ENCODE measurements at regions not wholly inside any gene's neighbourhood (a gene's known extent, or its start where the extent isn't known, plus 50 kb on each side); places are given as distances from the start of the nearest gene placed in this dataset.
"Not testable (repeated sequence)": the region's sequence is repeated elsewhere in the genome, so short reads cannot be mapped to it uniquely, and the experiment has no call there.

- TF ChIP-seq Cebpa-rat (IDR thresholded peaks at IDR 0.05) = no peak
- no peak overlapping the region for H3K4me3 ChIP-seq
- H3K4me2 ChIP-seq = no peak overlapping the region
- no peaks in the 10 kb centered on the region; the same call in 1 of the 2 replicates for H3K4me1 ChIP-seq
- H3K9me3 ChIP-seq = no peaks in the 10 kb centered on the region
- no peaks in the 10 kb centered on the region for H3K27me3 ChIP-seq
- no peak overlapping the region for H3K27ac ChIP-seq
- no peaks in the 10 kb centered on the region for H3K36me3 ChIP-seq
- no peak overlapping the region for H3K9ac ChIP-seq
- H4K20me1 ChIP-seq = no peaks in the 10 kb centered on the region
Measured at GRCh38 chr1:95620076-95620475, 386.1 kb downstream of the RWDD3 start.

DNA sequence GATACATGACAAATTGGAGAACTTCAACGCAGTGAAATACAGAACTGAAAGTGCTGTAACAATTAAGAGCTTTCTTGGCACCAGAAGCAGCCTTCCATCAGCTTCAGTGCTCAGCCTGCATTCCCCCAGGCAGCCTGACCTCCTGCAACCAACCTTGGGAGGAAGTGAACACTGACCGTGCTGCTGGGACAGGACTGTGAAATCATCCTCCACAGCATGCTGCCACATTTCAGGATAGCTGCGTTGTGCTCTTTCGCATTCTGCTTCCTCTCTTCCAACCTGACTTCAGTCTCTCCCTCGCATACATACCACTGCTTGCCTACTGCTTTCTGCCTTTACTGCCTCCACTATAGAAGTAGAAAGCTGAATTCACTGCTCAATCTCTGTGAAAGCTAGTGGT is 388.6 kb downstream of the RWDD3 start:
- Histone ChIP-seq H4K20me1 (no peaks in the 10 kb centered on the region), H3K9ac (no peak overlapping the region), H3K36me3 (no peaks in the 10 kb centered on the region), H3K9me3 (no peaks in the 10 kb centered on the region), H3K4me2 (no peak overlapping the region), H3K27ac (no peak overlapping the region), H3K27me3 (no peaks in the 10 kb centered on the region), H3K4me1 (no peaks in the 10 kb centered on the region; the same call in 1 of the 2 replicates), H3K4me3 (no peak overlapping the region)
- no peak for TF ChIP-seq Cebpa-rat (IDR thresholded peaks at IDR 0.05)

- no peak overlapping the region for H3K27ac ChIP-seq
- no peaks in the 10 kb centered on the region for H3K36me3 ChIP-seq
- H3K27me3 ChIP-seq = no peaks in the 10 kb centered on the region
- no peak overlapping the region for H3K4me3 ChIP-seq
- no peak overlapping the region for H3K9ac ChIP-seq
- H3K4me1 ChIP-seq = no peaks in the 10 kb centered on the region
- H3K4me2 ChIP-seq = no peak overlapping the region
- H3K9me3 ChIP-seq = no peaks in the 10 kb centered on the region
- H4K20me1 ChIP-seq = no peaks in the 10 kb centered on the region
- TF ChIP-seq Cebpa-rat (IDR thresholded peaks at IDR 0.05) = no peak
Measured at GRCh38 chr1:95625224-95625623, 391.2 kb downstream of the RWDD3 start.

DNA sequence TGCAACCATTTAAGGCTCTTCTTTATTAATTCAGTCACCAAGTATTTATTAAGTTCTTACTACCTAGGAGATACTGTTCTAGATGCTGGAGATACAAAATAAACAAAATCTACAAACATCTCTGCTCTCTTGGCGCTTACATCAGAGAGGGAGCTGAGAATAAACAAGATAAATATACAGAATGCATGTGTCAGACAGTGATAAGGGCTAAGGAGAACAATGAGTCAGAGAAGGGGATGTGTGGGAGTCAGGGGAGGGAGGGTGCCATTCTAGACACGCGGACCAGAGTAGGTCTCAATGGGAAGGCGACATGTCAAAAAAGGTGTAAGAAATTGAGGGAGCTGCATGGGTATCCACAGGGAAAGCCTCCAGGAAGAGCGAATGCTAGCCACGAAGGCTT is 393.2 kb downstream of the RWDD3 start:
- TF ChIP-seq Cebpa-rat (IDR thresholded peaks at IDR 0.05) = no peak
- Histone ChIP-seq H3K4me2 (no peak overlapping the region), H3K9me3 (no peaks in the 10 kb centered on the region), H3K4me1 (no peaks in the 10 kb centered on the region), H3K4me3 (no peak overlapping the region), H3K9ac (no peak overlapping the region), H3K27me3 (no peaks in the 10 kb centered on the region), H4K20me1 (no peaks in the 10 kb centered on the region), H3K36me3 (no peaks in the 10 kb centered on the region), H3K27ac (no peak overlapping the region)

- Histone ChIP-seq H4K20me1 (no peaks in the 10 kb centered on the region), H3K27me3 (no peaks in the 10 kb centered on the region), H3K4me1 (no peaks in the 10 kb centered on the region), H3K9ac (no peak overlapping the region), H3K4me3 (no peak overlapping the region), H3K9me3 (no peaks in the 10 kb centered on the region), H3K36me3 (no peaks in the 10 kb centered on the region), H3K27ac (no peak overlapping the region), H3K4me2 (no peak overlapping the region)
- TF ChIP-seq Cebpa-rat (IDR thresholded peaks at IDR 0.05) = no peak
Measured at GRCh38 chr1:95631695-95632094, 397.7 kb downstream of the RWDD3 start.

- H3K4me2 ChIP-seq = no peak overlapping the region
- H3K4me1 ChIP-seq = no peaks in the 10 kb centered on the region
- no peak overlapping the region for H3K27ac ChIP-seq
- H3K9me3 ChIP-seq = no peaks in the 10 kb centered on the region
- no peaks in the 10 kb centered on the region for H3K36me3 ChIP-seq
- H3K9ac ChIP-seq = no peak overlapping the region
- H4K20me1 ChIP-seq = no peaks in the 10 kb centered on the region
- H3K4me3 ChIP-seq = no peak overlapping the region
- no peaks in the 10 kb centered on the region for H3K27me3 ChIP-seq
- TF ChIP-seq Cebpa-rat (IDR thresholded peaks at IDR 0.05) = no peak
Measured at GRCh38 chr1:95635811-95636210, 401.8 kb downstream of the RWDD3 start.

DNA sequence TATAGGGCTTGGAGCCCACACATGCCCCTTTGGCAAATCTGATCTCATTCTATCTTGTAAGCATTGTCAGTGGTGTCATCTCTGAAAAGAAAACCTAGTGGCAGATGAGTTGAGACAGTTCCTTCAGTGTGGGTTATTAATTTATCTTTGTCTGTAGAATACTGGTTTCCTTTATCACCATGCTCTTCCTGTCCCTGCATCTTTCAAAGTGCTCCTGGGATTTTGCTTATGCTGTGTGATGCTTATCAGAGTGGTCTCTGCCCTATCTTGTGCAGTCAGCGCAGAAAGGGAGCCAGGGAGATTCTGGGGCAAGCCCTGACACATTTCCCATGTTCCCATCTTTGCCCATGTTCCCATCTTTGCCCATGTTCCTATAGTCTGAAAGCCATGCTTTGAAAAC is 402.9 kb downstream of the RWDD3 start:
- H4K20me1 ChIP-seq = no peaks in the 10 kb centered on the region
- H3K4me3 ChIP-seq = no peak overlapping the region
- no peaks in the 10 kb centered on the region for H3K4me1 ChIP-seq
- no peaks in the 10 kb centered on the region for H3K36me3 ChIP-seq
- no peaks in the 10 kb centered on the region for H3K9me3 ChIP-seq
- no peak overlapping the region for H3K4me2 ChIP-seq
- no peak overlapping the region for H3K27ac ChIP-seq
- no peak for TF ChIP-seq Cebpa-rat (IDR thresholded peaks at IDR 0.05)
- H3K9ac ChIP-seq = no peak overlapping the region
- H3K27me3 ChIP-seq = no peaks in the 10 kb centered on the region

- Histone ChIP-seq H3K4me1 (no peaks in the 10 kb centered on the region), H3K9me3 (no peaks in the 10 kb centered on the region), H4K20me1 (no peaks in the 10 kb centered on the region), H3K27ac (no peak overlapping the region), H3K9ac (no peak overlapping the region), H3K4me2 (no peak overlapping the region), H3K4me3 (no peak overlapping the region), H3K36me3 (no peaks in the 10 kb centered on the region), H3K27me3 (no peaks in the 10 kb centered on the region)
- no peak for TF ChIP-seq Cebpa-rat (IDR thresholded peaks at IDR 0.05)
Measured at GRCh38 chr1:95640746-95641145, 406.7 kb downstream of the RWDD3 start.

- Histone ChIP-seq H3K4me3 (no peak overlapping the region), H3K27ac (no peak overlapping the region), H3K9ac (no peak overlapping the region), H3K4me2 (no peak overlapping the region), H3K27me3 (no peaks in the 10 kb centered on the region), H3K4me1 (no peaks in the 10 kb centered on the region), H3K36me3 (no peaks in the 10 kb centered on the region), H3K9me3 (no peaks in the 10 kb centered on the region), H4K20me1 (no peaks in the 10 kb centered on the region)
- no peak for TF ChIP-seq Cebpa-rat (IDR thresholded peaks at IDR 0.05)
Measured at GRCh38 chr1:95641386-95641785, 407.4 kb downstream of the RWDD3 start.

DNA sequence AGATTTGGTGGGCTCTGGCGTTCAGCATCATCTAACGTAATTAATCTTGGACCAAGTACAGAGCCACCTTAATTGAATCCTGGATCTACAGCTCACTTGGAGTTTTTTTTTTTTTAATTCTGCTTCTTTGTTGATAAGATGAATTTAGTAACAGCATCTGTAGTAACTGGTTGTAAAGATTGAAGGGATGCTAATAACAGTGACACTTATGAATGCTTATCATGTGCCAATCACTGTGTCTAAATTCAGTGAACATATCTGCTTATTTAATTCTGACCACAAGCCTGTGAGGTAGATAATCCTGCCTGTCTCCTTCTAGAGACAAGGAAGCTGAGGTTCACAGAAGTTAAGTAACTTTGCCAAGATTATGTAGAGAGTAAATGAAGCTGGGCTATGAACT is 408.0 kb downstream of the RWDD3 start:
- no peaks in the 10 kb centered on the region for H3K9me3 ChIP-seq
- no peak overlapping the region for H3K4me2 ChIP-seq
- H3K4me3 ChIP-seq = no peak overlapping the region
- H3K27me3 ChIP-seq = no peaks in the 10 kb centered on the region
- H3K36me3 ChIP-seq = no peaks in the 10 kb centered on the region
- no peaks in the 10 kb centered on the region for H3K4me1 ChIP-seq
- no peaks in the 10 kb centered on the region for H4K20me1 ChIP-seq
- H3K27ac ChIP-seq = no peak overlapping the region
- no peak for TF ChIP-seq Cebpa-rat (IDR thresholded peaks at IDR 0.05)
- no peak overlapping the region for H3K9ac ChIP-seq

- TF ChIP-seq Cebpa-rat (IDR thresholded peaks at IDR 0.05) = no peak
- Histone ChIP-seq H3K36me3 (no peaks in the 10 kb centered on the region), H3K4me2 (no peak overlapping the region), H3K4me1 (no peaks in the 10 kb centered on the region), H3K9me3 (0 out of 2 replicates have a peak, but pooled peaks cover under 1% of the 10 kb centered on the region), H3K27me3 (no peaks in the 10 kb centered on the region), H3K27ac (no peak overlapping the region), H3K4me3 (no peak overlapping the region), H4K20me1 (no peaks in the 10 kb centered on the region), H3K9ac (no peak overlapping the region)
Measured at GRCh38 chr1:95643071-95643470, 409.1 kb downstream of the RWDD3 start.

GRCh38 chr1:95645126-95645525 is 411.1 kb downstream of the RWDD3 start:
- H3K9me3 ChIP-seq, H3K4me2 ChIP-seq, H3K27me3 ChIP-seq, H3K36me3 ChIP-seq, H3K27ac ChIP-seq, H3K4me3 ChIP-seq, H3K9ac ChIP-seq, H4K20me1 ChIP-seq, H3K4me1 ChIP-seq: not testable (repeated sequence)
